SJSA1 (cell line): ENCODE measurements at regions not wholly inside any gene's neighbourhood (a gene's known extent, or its start where the extent isn't known, plus 50 kb on each side); places are given as distances from the start of the nearest gene placed in this dataset.

Source experiments
- DNase-seq, 2 experiments: peaks; one replicate each; pipeline ENCODE4 v3.0.0-alpha.2; 2015 to 2020; ENCODE audit warnings: low spot score in 2 of 2, low read depth in 1 of 2
- H3K27ac ChIP-seq: fragments of 250-450 bp; sonication (Bioruptor Pico); 2 replicates; pipeline ENCODE4 v1.5.1; 2020; ENCODE audit warnings: mild to moderate bottlenecking, moderate library complexity
- H3K27me3 ChIP-seq: fragments of 250-450 bp; sonication (Bioruptor Pico); replicated peaks from 2 replicates; pipeline ENCODE4 v1.5.1; 2020; ENCODE audit warnings: mild to moderate bottlenecking, moderate library complexity
- H3K36me3 ChIP-seq: fragments of 250-450 bp; sonication (Bioruptor Pico); 2 replicates; pipeline ENCODE4 v1.5.1; 2020; ENCODE audit warnings: mild to moderate bottlenecking
- H3K4me1 ChIP-seq: fragments of 250-450 bp; sonication (Bioruptor Pico); replicated peaks from 2 replicates; pipeline ENCODE4 v1.6.1; 2021; ENCODE audit warnings: mild to moderate bottlenecking
- H3K4me3 ChIP-seq: fragments of 250-450 bp; sonication (Bioruptor Pico); 2 replicates; pipeline ENCODE4 v1.5.1; 2020; ENCODE audit warnings: mild to moderate bottlenecking
- H3K9me3 ChIP-seq: fragments of 250-450 bp; sonication (Bioruptor Pico); replicated peaks from 2 replicates; pipeline ENCODE4 v1.5.1; 2020; ENCODE audit warnings: mild to moderate bottlenecking

DNA sequence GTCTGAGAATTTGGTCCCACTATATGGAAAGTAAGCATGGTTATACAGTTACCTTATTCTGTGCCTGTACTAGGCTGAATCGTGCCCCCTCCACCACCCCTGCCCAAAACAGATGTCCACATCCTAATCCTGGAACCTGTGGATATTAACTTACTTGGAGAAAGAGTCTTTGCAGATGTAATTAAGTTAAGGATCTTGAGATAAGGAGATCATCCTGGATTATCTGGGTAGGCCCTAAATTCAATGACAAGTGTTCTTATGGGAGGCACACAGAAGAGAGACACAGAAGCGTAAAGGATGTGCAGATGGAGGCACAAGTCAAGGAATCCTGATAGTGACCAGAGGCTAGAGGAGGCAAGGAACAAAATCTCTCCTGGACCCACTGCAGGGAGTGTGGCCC lies 116.7 kb upstream of the MAN1A1 start:
- H3K36me3 ChIP-seq = no peaks in the 10 kb centered on the region
- H3K27me3 ChIP-seq = no peaks in the 10 kb centered on the region
- no peaks in the 10 kb centered on the region for H3K4me1 ChIP-seq
- no peak overlapping the region for H3K4me3 ChIP-seq
- H3K27ac ChIP-seq = no peak overlapping the region
- no peaks in the 10 kb centered on the region for H3K9me3 ChIP-seq
- no peak for DNase-seq

DNA sequence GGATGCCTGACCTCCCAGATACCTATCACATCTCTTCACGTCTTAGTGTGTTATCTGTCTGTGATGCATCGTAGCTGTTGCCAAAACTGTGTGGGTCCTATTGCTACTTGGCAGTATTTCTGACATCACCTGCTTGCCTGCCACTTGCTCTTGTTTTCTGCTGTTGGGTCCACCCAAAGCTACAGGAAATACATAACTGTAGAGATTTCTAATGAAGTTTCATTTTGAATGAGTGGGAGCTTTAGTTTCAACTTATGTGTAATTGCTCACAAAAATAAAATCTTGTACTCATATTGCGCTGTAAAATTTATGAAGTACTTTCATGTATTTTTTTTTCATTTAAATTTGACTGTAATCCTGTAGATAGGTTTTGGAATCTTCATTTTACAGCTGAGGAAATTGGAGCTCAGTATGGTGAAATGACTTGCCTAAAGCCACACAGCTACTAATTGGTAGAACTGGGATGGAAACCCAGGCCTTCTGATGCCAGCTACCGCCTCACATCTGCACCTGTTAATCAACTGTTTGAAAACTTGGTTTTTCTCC lies 113.6 kb upstream of the MAN1A1 start:
- H3K9me3 ChIP-seq = peaks cover 3% of the 10 kb centered on the region; the same call in 1 of the 2 replicates
- no peaks in the 10 kb centered on the region for H3K36me3 ChIP-seq
- no peak for DNase-seq
- no peaks in the 10 kb centered on the region for H3K27me3 ChIP-seq
- no peak overlapping the region for H3K4me3 ChIP-seq
- H3K4me1 ChIP-seq = no peaks in the 10 kb centered on the region
- H3K27ac ChIP-seq = no peak overlapping the region

DNA sequence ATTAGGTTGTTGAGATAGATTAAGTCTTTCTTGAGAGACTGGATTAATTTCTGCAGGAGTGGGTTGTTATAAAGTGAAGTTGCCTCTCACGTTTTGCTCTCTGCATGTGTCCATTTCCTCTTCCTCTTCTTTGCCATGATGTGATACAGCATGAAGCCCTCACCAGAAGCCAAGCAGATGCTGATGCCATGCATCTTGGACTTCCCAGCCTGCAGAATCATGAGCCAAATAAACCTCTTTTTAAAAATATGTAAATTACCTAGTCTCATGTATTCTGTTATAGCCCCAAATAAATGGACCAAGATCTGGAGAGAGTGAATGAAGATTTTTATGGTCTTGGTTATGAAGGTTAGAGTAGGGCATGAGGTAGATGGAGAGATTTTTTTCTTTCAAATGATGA lies 111.6 kb upstream of the MAN1A1 start:
- H3K4me1 ChIP-seq = no peaks in the 10 kb centered on the region
- no peaks in the 10 kb centered on the region for H3K36me3 ChIP-seq
- H3K9me3 ChIP-seq = peaks cover 3% of the 10 kb centered on the region; the same call in 1 of the 2 replicates
- no peak overlapping the region for H3K27ac ChIP-seq
- no peaks in the 10 kb centered on the region for H3K27me3 ChIP-seq
- DNase-seq = no peak
- H3K4me3 ChIP-seq = no peak overlapping the region

- DNase-seq = no peak
- H3K27me3 ChIP-seq = no peaks in the 10 kb centered on the region
- no peaks in the 10 kb centered on the region for H3K4me1 ChIP-seq
- H3K27ac ChIP-seq = no peak overlapping the region
- H3K9me3 ChIP-seq = peaks cover 3% of the 10 kb centered on the region; the same call in 1 of the 2 replicates
- no peaks in the 10 kb centered on the region for H3K36me3 ChIP-seq
- H3K4me3 ChIP-seq = no peak overlapping the region
Observed at GRCh38 chr6:119459207-119459974, 109.8 kb upstream of the MAN1A1 start.

DNA sequence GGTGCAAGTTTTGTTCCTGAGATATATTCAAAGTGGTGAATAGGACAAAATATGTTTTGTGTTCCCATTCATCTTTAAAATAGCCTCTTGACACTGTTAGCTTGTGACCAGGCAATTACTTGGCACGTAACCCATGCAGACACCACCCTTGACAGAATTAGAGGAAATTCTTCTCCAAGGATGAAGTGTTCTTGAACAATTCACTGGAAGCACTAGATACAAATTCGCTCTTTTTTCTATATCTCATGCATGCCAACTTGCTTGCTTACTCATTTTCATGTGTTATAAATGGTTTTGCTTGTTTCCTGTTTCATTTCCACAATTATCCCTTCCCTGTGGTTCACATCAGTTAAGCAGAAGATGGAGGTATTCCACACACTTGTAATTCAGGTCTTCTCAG lies 105.2 kb upstream of the MAN1A1 start:
- H3K27me3 ChIP-seq = no peaks in the 10 kb centered on the region
- DNase-seq = no peak

DNA sequence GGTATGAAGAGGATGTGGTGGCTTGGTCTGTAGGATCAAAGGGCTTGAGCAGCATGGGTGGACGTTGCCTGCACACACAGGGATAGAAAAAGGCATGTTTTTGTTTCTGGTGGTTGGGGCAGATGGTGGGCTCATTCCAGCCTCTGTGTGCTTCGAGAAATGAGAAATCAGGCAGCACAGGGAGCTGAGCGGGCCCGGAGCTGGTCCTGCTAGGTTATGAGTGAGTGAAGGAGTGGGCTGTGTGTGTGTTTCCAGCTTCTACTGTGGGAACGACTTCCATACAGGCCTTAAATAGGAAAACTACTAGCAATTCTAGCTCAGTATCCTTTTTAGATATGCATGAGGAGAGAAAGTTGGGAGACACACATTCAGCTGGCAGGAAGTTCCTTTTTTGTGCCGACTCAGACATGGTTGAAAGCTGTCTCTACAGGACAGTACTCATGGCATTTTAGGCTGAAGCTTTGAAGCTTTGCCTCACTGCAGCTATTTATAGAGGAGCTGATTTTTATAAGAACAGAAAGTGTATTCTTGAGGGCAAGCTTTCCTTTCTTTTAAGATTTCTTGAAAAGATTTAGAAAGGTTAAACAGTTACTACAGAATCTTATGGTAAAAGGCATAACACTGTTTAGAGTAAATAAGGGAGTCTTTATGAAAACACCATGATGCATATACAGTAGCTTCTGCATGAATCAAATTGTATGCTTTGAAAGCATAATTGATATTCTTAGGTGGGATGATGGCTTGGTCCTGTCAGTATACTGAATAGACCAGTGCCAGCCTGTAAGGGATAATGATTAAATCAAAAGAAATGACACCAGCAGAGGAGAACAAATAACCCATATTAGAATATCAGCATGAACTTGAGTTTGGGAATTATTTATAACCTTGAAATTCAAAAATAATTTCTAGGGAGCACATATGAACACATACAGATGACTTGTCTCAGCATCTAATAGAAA lies 104.0 kb upstream of the MAN1A1 start:
- Histone ChIP-seq H3K4me3 (no peak overlapping the region), H3K9me3 (0 out of 2 replicates have a peak, but pooled peaks cover 1% of the 10 kb centered on the region), H3K27me3 (no peaks in the 10 kb centered on the region), H3K36me3 (no peaks in the 10 kb centered on the region), H3K4me1 (no peaks in the 10 kb centered on the region), H3K27ac (no peak overlapping the region)
- no peak for DNase-seq

More for the DNA sequence above, 105.2 kb upstream of the MAN1A1 start:
- Histone ChIP-seq H3K4me3 (no peak overlapping the region), H3K36me3 (no peaks in the 10 kb centered on the region), H3K27ac (no peak overlapping the region), H3K4me1 (no peaks in the 10 kb centered on the region), H3K9me3 (0 out of 2 replicates have a peak, but pooled peaks cover 3% of the 10 kb centered on the region)

DNA sequence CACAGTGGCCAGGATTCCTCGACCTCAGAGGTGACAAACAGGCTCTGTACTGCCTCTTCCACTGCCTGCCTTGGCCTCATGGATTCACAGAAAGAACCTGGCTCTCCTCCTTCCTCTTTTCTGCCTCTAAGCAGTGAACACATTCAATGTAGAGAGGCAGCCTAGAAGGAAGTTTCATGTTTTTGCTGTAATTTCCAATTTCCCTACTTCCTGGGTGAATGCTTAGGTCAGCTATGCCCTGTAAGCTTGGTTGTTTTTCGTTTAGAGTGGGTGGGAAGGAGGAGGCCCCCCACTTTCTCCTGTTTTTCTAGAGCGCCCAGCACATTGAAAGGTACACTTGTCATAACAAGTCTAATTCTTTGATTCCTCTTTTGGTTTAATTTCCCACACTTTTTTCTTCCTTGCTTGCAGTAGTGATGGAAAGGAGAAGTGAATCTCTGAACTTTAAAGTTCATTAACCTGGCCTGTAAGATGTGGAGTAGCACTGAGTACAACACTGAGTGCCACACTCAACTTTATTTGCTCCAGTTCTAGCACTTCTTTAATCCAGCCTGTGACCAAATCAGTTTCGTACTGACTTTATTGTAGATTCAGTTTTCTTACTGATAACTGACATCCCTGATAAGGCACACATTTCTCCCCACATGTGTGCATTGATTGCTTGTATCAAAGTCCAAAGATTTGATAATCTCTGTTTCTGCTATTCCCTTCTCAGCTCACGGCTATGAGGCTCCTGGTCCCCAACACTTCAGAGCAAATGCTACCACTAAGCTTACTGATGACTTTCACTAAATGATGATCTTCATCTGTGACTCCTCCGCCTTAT lies 100.0 kb upstream of the MAN1A1 start:
- Histone ChIP-seq H3K36me3 (no peaks in the 10 kb centered on the region), H3K27me3 (no peaks in the 10 kb centered on the region), H3K27ac (no peak overlapping the region), H3K4me1 (no peaks in the 10 kb centered on the region), H3K4me3 (no peak overlapping the region), H3K9me3 (no peaks in the 10 kb centered on the region)
- DNase-seq = no peak

- DNase-seq = no peak
- Histone ChIP-seq H3K27ac (no peak overlapping the region), H3K36me3 (no peaks in the 10 kb centered on the region)
Observed at GRCh38 chr6:119447921-119448320, 98.4 kb upstream of the MAN1A1 start.

GRCh38 chr6:119446609-119447008 lies 97.0 kb upstream of the MAN1A1 start:
- no peak for DNase-seq
- Histone ChIP-seq H3K9me3 (no peaks in the 10 kb centered on the region), H3K27me3 (no peaks in the 10 kb centered on the region), H3K36me3 (no peaks in the 10 kb centered on the region), H3K27ac (no peak overlapping the region), H3K4me1 (no peaks in the 10 kb centered on the region), H3K4me3 (no peak overlapping the region)

More at GRCh38 chr6:119447921-119448320, 98.4 kb upstream of the MAN1A1 start:
- Histone ChIP-seq H3K27me3 (no peaks in the 10 kb centered on the region), H3K4me3 (no peak overlapping the region), H3K4me1 (no peaks in the 10 kb centered on the region), H3K9me3 (no peaks in the 10 kb centered on the region)

DNA sequence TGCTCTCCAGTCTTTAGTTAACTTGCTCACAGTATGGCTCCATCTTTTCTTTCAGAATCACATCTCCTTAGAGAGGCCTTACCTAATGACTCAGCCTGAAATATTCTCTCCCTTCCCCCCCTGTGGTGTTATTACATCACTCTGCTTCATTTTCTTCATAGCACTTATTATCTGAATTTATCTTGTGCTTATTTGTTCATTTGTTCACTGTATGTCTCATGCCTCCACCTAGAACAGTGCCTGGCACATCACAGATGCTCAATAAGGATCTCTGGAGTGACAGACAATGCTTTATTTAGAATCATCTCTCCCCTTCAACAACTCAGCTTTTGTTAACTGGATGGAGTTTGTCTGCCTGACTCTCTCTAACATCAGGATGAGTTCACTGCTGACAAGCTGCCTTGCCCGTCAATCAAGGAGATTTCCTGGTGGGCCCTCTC lies 96.6 kb upstream of the MAN1A1 start:
- no peak overlapping the region for H3K4me3 ChIP-seq
- no peaks in the 10 kb centered on the region for H3K4me1 ChIP-seq
- no peaks in the 10 kb centered on the region for H3K36me3 ChIP-seq
- H3K27ac ChIP-seq = no peak overlapping the region
- DNase-seq = no peak
- no peaks in the 10 kb centered on the region for H3K27me3 ChIP-seq
- H3K9me3 ChIP-seq = no peaks in the 10 kb centered on the region

DNA sequence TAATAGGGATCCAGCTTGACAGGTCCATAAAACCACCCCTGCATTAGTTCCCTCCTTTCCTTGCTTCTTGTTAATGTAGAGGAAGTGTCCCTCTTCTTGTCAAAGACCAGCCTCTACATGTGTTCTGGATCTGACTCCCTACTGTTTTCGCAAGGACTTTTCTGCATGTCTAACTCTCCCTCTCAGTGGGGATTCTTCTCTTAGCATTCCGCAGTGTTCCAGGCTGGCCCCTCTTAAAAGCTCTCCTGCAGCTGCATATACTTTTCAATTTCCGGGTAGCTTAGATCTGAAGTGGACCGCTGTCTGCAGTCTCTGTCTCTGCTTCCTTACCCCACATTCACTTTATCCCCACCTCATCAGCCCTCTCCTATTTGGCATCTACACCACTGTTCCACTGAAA lies 96.1 kb upstream of the MAN1A1 start:
- Histone ChIP-seq H3K9me3 (no peaks in the 10 kb centered on the region), H3K27me3 (no peaks in the 10 kb centered on the region), H3K36me3 (no peaks in the 10 kb centered on the region), H3K27ac (no peak overlapping the region), H3K4me3 (no peak overlapping the region), H3K4me1 (no peaks in the 10 kb centered on the region)
- DNase-seq = no peak

- no peak overlapping the region for H3K4me3 ChIP-seq
- H3K36me3 ChIP-seq = no peaks in the 10 kb centered on the region
- H3K9me3 ChIP-seq = no peaks in the 10 kb centered on the region
- H3K27me3 ChIP-seq = no peaks in the 10 kb centered on the region
- no peaks in the 10 kb centered on the region for H3K4me1 ChIP-seq
- DNase-seq = no peak
- H3K27ac ChIP-seq = no peak overlapping the region
Observed at GRCh38 chr6:119444642-119445557, 95.3 kb upstream of the MAN1A1 start.
